Activated B cell treated with CpG ODN at 0.5 μM for 24 hours (primary cell): ENCODE measurements at regions not wholly inside any gene's neighbourhood (a gene's known extent, or its start where the extent isn't known, plus 50 kb on each side); places are given as distances from the start of the nearest gene placed in this dataset.
"Not testable (repeated sequence)": the region's sequence is repeated elsewhere in the genome, so short reads cannot be mapped to it uniquely, and the experiment has no call there.

ENCODE experiments used
- ATAC-seq: fragments of 200-7000 bp; cut with Tn5 transposase; one replicate; pipeline ENCODE4 v1.10.0; 2021; ENCODE audit warnings: low read depth, mild to moderate bottlenecking, moderate library complexity
- CTCF ChIA-PET: fragments of 350-600 bp; sonication (Branson Sonifier 250); formaldehyde crosslinking; loops from one replicate; lab custom pipeline; 2021; ENCODE audit warnings: antibody characterized with exemption; lab: Charles Lee
- POLR2A ChIA-PET: fragments of 350-600 bp; sonication (Branson Sonifier 250); formaldehyde crosslinking; loops from one replicate; lab custom pipeline; 2021; ENCODE audit warnings: antibody characterized with exemption; lab: Charles Lee
- DNase-seq: peaks from one replicate; pipeline ENCODE4 v3.0.0; 2022
- H3K27ac Mint-ChIP-seq: one replicate; pipeline ENCODE4 v1.8.0; 2020; ENCODE audit warnings: mixed read lengths
- H3K27me3 Mint-ChIP-seq: one replicate; pipeline ENCODE4 v1.8.0; 2021; ENCODE audit warnings: mixed read lengths
- H3K36me3 Mint-ChIP-seq: one replicate; pipeline ENCODE4 v1.8.0; 2021; ENCODE audit warnings: low read depth, mixed read lengths
- H3K4me1 Mint-ChIP-seq: one replicate; pipeline ENCODE4 v1.8.0; 2021; ENCODE audit warnings: mixed read lengths
- H3K4me3 Mint-ChIP-seq: one replicate; pipeline ENCODE4 v1.8.0; 2020; ENCODE audit warnings: mild to moderate bottlenecking, mixed read lengths
- H3K9me3 Mint-ChIP-seq: one replicate; pipeline ENCODE4 v1.8.0; 2020; ENCODE audit warnings: mixed read lengths
- intact Hi-C: fragments of 100-400 bp; cut with micrococcal nuclease; formaldehyde crosslinking; loops from one replicate; pipeline ENCODE4 v1.15.1; 2024
- TF ChIP-seq, protein P1 (sequence below): fragments of 200-600 bp; IDR thresholded peaks from one replicate; pipeline ENCODE4 v1.8.0; 2022; ENCODE audit warnings: antibody characterized with exemption, mild to moderate bottlenecking

GRCh38 chr3:30480587-30480986 is 125.8 kb upstream of the TGFBR2 start:
- peaks cover 2% of the 10 kb centered on the region for H3K36me3 Mint-ChIP-seq
- peaks cover 5% of the 10 kb centered on the region for H3K9me3 Mint-ChIP-seq
- H3K4me1 Mint-ChIP-seq, result peaks cover 50% of the 10 kb centered on the region
- no peak overlapping the region for H3K4me3 Mint-ChIP-seq
- H3K27ac Mint-ChIP-seq, result no peak overlapping the region
- no peak for DNase-seq
- ChIA-PET POLR2A (interaction anchor here (1.0 kb wide), 1 partner anchor 20 kb away, joined by 3 read pairs; no protein-coding TSS in a partner anchor), CTCF (interaction anchor here (0.9 kb wide), 1 partner anchor 20 kb away, joined by 3 read pairs; no protein-coding TSS in a partner anchor)
- TF ChIP-seq, protein P1, sequence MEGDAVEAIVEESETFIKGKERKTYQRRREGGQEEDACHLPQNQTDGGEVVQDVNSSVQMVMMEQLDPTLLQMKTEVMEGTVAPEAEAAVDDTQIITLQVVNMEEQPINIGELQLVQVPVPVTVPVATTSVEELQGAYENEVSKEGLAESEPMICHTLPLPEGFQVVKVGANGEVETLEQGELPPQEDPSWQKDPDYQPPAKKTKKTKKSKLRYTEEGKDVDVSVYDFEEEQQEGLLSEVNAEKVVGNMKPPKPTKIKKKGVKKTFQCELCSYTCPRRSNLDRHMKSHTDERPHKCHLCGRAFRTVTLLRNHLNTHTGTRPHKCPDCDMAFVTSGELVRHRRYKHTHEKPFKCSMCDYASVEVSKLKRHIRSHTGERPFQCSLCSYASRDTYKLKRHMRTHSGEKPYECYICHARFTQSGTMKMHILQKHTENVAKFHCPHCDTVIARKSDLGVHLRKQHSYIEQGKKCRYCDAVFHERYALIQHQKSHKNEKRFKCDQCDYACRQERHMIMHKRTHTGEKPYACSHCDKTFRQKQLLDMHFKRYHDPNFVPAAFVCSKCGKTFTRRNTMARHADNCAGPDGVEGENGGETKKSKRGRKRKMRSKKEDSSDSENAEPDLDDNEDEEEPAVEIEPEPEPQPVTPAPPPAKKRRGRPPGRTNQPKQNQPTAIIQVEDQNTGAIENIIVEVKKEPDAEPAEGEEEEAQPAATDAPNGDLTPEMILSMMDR, result no peak
- intact Hi-C loops, result no loop called here
- H3K27me3 Mint-ChIP-seq, result no peaks in the 10 kb centered on the region
- ATAC-seq, result no peak

DNA sequence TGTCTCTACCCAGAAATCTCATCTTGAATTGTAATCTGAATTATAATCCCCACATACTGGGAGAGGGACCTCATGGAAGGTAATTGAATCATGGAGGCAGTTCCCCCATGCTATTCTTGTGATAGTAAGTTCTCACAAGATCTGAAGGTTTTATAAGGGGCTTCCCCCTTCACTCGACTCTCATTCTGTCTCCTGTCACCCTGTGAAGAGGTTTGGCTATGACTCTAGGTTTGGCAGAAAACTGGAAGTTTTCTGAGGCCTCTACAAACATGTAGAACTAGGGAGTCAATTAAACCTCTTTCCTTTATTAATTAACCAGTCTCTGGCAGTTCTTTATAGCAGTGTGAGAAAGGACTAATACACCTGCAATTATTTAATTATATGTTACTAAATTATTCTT is 125.2 kb upstream of the TGFBR2 start:
- ATAC-seq (no peak), DNase-seq (no peak)
- Mint-ChIP-seq H3K36me3 (peaks cover 2% of the 10 kb centered on the region), H3K4me3 (no peak overlapping the region), H3K27me3 (no peaks in the 10 kb centered on the region), H3K9me3 (peaks cover 5% of the 10 kb centered on the region), H3K4me1 (peaks cover 43% of the 10 kb centered on the region), H3K27ac (no peak overlapping the region)
- ChIA-PET CTCF (no interaction called here), POLR2A (interaction anchor here (1.0 kb wide), 1 partner anchor 19 kb away, joined by 3 read pairs; no protein-coding TSS in a partner anchor)
- TF ChIP-seq, protein P1, result no peak
- intact Hi-C loops, result no loop called here

GRCh38 chr3:30484229-30484628 is 122.2 kb upstream of the TGFBR2 start:
- ATAC-seq, H3K36me3 Mint-ChIP-seq, H3K27ac Mint-ChIP-seq, intact Hi-C loops, CTCF ChIA-PET, H3K27me3 Mint-ChIP-seq, POLR2A ChIA-PET, H3K4me3 Mint-ChIP-seq, DNase-seq: not testable (repeated sequence)
- peaks cover 14% of the 10 kb centered on the region for H3K4me1 Mint-ChIP-seq
- H3K9me3 Mint-ChIP-seq, result peaks cover 17% of the 10 kb centered on the region

DNA sequence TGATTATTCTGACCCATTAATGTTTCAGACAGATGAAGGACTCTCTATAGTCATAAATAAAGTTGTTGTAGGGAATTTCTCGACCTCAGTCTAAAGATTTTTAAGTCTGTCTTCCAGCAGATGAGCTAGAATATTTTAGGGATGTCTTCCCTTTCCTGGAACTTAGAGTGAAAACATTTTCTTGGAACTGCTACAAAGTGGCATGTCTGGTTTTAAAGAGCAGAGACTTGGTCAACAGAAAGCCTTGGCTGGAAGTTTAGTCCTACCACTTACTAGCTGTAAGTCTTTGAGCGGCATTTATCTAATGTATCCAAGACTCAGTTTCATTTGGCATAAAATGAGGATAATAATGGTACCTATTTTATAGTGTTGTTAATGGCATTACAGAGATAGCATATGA is 120.0 kb upstream of the TGFBR2 start:
- no peak for ATAC-seq
- Mint-ChIP-seq H3K36me3 (peaks cover 6% of the 10 kb centered on the region), H3K27ac (no peak overlapping the region), H3K4me3 (no peak overlapping the region), H3K4me1 (no peaks in the 10 kb centered on the region), H3K27me3 (no peaks in the 10 kb centered on the region), H3K9me3 (peaks cover 18% of the 10 kb centered on the region)
- CTCF ChIA-PET, result no interaction called here
- POLR2A ChIA-PET, result interaction anchor here (1.0 kb wide), 1 partner anchor 10 kb away, joined by 4 read pairs; no protein-coding TSS in a partner anchor
- intact Hi-C loops, result no loop called here
- TF ChIP-seq, protein P1, result no peak
- no peak for DNase-seq

- Mint-ChIP-seq H3K9me3 (peaks cover 18% of the 10 kb centered on the region), H3K27ac (no peak overlapping the region), H3K36me3 (peaks cover 6% of the 10 kb centered on the region), H3K4me3 (no peak overlapping the region), H3K4me1 (peaks cover 5% of the 10 kb centered on the region), H3K27me3 (no peaks in the 10 kb centered on the region)
- no peak for ATAC-seq
- POLR2A ChIA-PET, result no interaction called here
- TF ChIP-seq, protein P1, result no peak
- DNase-seq, result no peak
- intact Hi-C loops, result no loop called here
- CTCF ChIA-PET, result no interaction called here
Measured at GRCh38 chr3:30488070-30488756, 118.2 kb upstream of the TGFBR2 start.
